ENCODE measurements at regions not wholly inside any gene's neighbourhood (a gene's known extent, or its start where the extent isn't known, plus 50 kb on each side); places are given as distances from the start of the nearest gene placed in this dataset.
A peak's percentile ranks its signal among the peaks of the same experiment; 100 is the strongest.

DNA sequence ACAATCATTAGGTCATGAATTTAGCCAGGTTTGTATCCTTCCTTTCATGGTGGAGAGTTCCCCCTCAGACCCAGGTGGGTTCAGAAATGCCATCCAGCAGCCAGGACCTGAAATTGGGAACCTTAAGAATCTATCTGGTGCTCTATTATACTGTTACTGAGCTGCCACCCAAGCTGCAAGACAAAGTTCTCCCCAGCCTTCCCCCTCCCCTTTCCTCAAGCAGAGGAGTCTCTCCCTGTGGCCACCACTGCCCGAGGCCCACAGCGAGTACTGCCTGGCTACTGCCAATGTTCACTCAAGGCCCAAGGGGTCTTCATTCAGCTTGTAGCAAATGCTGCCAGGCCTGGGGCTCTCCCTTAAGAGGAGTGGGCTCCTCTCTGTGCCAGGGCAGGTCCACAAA lies 133.8 kb downstream of the TMEM38B start:
- no peak for DNase-seq

DNA sequence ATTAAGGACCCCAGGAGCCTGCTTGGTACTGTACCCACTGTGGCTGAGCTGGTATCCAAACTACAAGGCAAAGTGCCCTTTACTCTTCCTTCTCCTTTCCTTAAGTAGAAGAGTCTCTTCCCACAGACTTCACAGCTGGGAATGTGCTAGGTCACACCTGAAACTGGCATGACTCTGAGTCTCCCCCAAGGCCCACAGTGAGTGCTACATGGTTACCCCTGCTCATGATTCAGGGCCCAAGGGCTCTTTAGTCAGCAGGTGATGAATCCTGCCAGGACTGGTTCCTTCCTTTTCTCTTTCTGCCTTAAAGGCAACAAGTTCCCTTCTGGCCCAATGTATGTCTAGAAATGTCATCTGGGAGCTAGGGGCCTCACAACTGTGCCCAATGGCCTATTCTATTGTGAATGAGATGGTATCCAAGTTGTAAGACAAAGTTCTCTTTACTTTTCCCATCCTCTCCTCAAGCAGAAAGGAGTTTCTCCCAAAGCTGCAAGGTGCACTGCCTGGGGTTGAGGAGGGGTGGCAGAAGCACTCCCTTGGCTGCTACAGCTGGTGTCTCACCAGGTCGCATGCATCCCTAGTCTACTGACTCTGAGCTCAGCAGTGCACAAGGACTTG lies 134.4 kb downstream of the TMEM38B start:
- no peak for DNase-seq

DNA sequence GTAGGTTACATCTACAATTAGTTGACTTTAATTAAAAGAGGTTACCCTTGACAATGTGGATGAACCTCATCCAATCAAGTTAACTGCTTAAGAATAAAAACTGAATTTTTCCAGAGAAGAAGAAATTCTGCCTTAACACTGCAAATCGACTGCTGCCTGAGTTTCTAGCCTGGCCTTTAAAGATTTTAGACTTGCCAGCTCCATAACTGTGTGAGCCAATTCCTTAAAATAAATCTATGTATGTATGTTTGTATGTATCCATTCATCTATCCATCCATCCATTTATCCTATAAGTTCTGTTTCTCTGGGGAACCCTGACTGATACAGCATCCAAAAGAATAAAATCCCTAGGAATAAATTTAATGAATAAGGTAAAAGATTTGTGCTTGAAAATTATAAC lies 136.1 kb downstream of the TMEM38B start:
- DNase-seq, result no peak

DNA sequence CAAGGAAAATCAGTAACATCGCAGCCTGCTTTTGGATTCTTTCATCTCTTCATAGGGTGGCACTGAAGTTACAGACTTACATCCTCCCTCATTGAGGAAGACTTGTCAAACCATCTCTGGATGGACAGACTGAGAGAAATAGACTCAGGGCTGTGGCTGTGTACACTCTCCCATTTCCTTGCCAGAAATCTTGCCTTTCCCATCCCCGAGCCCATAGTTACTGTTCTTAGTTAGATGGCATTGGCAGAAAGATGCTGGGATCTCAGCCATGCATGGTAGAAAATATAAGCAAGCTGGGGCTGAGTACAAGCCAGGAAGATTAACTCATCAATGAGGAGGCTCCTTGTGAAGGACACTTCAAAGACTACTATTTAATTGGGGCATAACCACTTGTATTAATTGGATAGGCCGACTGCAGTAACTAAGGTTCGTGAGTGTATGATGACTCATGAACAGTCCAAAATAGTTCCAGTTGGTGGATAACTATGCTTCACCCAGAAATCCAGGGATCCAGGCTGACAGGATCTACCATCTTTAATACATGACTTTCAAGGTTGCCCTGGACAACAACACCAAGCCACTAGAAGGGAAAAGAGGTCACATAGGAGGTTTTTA lies 137.9 kb downstream of the TMEM38B start:
- DNase-seq, result no peak

DNA sequence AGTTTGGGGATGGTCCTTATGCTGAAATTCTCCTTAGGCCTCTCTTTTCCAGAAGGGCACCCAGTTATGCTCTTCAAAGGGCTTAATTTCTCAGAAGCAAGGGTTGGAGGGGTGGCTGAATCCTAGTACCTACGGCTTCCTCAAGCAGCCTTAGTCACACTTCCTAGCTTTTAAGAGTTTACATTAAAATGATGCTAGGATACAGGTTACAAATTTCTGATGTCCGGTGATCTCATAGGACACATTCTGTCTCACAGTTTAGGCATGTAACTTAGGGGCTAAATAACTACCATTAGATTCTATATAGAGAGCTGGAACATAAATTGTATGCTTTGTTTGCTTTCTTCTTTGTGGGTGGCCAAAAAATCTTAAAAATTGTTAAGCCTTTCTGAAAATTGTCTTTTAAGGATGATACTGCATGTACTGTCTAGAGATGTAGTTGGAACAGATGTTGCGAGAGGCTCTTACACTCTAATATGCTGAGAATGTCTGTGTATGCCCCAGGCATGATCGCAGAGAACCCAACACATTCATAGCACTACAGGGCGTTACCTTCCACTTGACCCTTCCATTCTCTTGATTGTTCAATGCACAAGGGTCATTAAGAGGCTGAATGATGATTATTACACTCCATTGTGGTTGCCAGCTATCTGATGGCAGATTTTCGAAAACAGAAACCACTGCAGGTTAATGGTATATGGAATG lies 139.1 kb downstream of the TMEM38B start:
- no peak for DNase-seq

DNA sequence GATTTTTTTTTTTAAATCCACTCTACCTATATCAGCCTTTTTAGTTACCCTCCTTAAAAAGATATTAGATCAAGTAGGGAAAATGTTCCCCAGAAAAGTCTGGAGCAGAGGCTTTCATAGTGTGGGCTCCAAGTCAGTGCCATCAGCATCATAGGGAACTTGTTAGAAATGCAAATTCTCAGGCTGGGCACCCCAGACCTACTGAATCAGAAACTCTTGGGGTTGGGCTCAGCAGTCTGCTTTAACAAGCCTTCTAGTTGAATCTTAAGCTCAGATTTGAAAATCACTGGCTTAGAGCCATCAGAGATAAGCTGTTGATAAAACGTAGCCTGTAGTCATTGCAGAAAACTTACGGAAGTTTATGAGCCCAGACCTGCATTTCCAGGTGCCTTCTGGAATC lies 140.1 kb downstream of the TMEM38B start:
- DNase-seq, result no peak

DNA sequence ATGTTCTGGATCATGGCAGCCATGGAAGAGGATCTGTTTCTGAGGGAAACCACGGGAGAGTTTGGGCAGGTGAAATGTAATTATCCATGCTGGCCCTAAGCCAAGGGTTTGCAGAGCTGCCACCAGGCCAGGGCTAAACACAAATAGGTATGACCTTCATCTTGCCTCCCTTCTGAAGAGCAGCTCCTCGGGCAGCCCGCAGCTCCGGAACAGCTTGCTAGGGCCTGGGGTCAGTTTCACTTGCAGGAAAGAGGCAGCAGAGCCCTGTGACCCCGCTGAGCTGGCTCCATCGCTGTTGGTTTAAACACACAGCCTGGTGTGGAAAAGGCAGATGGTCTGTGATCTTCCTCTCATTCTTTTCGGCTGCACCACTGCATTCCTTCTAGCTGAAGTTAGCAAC lies 141.4 kb downstream of the TMEM38B start:
- DNase-seq, result peak; percentile 55

DNA sequence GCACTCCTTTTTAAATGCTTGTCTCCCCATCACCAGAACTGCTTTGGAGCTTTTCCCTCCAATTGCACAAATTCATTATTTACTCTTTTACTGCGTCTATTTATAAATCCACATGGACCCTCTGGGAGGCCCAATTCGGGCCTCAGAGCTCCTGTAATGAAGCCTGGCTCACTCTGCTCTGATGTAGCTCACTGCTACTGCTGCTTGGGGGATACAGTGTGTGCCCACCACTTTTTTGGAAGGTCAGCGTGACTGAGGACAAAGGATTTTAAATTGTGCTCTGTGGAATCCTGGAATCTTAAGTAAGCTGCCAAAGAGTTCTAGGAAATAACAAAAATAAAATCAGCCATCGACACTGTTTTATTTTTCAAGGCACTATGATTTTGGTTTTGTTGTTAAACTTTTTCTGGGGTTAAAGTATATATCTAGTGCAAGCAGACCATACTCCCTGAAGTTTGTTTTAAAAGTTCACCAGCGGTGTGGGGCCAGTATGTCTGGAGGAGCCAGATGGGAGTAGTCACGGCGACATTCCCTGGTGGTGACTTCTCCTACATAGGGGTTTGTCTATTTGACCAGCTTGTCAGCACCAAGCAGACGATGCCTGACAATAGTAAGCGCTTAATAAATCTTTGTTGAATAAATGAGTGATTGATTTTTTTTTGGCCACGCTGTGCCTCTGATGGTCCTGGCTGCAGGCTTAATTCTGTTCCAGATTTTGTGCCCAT lies 142.8 kb downstream of the TMEM38B start:
- no peak for DNase-seq

DNA sequence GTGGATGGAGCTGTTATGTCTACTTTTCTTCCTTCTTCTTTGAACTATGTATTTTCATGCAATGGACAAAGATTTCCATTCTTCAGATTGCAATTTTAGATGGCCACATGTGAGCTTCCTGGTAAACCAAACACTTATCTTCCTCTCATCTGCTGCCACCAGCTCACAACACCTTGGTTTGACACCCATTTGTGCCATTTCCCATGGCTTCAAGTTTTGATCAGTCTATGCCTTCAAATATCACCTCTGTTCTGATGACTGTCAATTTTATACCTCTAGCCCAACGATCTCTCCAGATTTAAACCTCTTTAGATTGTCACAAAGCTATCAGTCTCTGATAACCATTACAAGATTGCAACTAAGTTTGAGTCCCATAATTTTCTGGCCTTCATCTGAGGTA lies 147.2 kb downstream of the TMEM38B start:
- no peak for DNase-seq

DNA sequence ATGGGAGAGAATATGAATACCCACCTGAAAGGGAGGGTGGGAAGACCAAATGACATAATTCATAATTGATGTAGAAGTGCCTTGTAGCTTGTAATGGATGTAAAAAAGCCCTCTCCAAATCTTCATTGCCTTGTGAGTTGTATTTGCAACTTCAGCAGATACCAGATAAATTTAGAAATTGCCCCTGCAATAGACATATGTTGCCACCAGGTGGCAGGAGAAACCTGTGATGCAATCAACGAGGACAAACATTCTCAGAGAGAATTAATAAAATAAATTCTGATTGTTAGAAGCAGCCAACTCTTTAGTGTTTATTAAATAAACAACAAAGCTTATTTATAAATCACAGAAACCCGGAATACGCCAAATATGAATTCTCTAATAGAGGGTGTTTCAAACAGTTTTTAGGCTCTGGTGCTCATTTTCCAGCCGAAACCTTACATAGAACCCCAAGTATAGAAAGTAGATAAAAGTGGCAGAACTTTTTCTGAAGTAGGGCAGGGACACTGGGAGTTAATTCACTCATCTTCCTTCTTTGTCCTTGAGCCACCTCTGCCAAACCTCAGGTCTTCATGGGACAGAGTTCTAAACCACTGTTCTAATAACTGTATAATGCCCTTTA lies 147.8 kb downstream of the TMEM38B start:
- DNase-seq, result peak; percentile 45

DNA sequence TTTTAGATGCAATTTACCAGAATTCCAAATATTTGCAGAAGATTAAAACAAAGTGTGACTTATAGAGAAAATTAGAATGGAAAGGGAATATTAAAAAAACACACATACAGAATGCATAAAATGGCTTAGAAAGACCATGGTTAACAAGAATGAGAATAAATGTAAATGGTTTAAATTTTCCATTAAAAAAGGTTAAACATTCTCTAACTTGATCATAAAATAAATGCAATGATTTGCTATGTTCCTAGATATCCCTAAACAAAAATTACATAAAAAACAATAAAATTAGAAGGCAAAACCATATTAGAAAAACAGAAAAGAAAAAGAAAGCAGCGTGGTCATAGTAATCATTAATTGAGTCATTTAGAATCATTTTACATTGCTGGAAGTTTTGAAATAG lies 152.5 kb downstream of the TMEM38B start:
- no peak for DNase-seq

DNA sequence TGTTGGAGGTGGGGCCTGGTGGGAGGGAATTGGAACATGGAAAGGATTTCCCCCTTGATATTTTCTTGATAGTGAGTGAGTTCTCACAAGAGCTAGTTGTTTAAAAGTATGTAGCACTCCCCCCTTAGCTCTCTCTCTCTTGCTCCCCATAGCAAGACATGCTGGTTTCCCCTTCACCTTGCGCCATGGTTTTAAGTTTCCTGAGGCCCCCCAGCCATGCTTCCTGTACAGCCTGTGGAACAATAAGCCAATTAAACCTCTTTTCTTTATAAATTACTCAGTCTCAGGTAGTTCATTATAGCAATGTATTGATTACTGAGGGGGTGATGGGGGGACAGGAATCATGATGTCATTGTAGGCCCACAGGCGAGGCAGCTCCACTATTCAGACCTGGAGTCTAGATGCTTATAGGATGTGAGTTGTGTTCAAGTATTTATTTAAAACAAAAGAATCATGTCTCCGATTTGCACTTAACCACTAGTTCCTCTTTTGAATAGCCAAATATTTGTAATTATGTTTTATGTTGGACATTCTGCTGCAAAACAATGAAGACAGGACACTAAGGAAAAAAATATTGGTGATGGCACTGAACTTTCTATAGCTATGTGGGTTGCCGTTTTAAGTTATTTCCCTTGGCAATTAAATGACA lies 156.6 kb downstream of the TMEM38B start:
- DNase-seq, result no peak

DNA sequence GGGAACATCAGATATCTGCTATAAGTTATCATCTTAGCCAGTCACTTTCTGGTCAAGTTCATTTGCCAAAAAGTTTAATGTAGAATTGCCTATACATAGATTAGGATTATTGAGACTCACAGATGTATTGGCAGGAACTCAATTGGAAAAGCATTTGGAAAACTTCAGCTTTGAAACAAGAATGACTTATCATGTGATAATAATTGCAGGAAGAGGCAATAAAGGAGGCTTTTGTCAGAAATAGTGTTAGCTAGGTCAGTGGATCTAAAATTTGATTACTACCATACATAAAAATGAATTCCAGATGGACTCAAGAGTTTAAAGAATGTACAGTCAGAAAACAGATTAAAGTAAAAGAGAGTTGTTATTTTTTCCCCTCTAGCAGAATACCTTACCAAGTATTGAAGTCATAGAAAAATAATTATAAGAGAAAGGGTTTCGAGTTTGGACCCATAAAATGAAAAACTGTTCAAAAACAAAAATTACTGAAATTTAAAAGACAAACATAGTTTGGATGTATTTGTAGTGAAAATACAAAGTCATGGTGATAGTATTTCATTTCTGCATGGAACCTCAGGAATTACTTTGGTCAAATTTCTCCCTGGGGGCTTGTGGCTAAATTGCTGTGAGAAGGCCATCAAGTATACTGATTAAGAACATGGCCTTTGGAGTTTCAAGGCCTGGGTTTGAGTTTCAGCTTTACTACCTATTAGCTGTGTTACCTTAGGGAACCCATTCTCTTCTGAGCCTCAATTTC lies 159.9 kb downstream of the TMEM38B start:
- no peak for DNase-seq

DNA sequence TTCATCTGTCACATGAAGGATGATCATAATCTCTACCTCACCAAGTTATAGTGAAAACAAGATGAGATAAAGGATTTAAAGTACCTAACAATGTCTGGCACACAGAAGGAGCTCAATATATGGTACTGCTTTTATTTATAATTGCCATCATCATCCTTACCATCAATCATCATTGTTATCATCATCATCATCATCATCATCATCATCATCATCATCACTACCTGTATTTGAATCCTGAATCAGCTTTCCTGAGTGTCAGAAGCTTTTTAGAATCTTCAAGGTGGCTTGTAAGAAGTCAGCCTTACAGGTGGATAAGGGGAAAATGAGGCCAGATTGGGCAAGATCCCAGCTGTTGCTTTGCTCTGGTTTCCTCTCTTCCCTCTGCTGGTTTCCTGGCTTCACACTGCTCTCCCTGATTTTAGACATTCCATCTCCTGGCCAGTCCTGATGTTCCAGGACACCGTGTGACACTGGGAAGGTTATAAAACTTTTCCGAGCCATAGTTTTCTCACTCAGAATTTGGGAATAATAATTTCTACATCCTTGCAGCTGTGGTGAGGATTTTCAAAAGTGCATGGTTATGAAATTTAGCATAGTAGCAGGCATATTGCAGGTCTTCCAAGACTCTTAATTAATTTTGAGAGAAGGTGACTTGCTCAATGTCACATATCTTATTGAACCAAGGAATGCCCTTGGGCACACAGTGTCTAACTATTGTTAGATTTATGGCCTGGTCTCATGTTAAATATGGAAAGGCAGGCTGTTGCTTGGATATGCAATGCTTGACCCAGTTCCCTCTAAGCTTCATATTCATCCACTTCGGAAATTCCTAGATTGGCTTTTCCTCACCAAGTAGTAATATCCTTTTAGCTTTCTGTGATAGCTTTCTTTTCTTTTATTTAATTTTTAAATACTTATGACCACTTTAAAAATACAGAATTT lies 160.7 kb downstream of the TMEM38B start:
- DNase-seq, result no peak

DNA sequence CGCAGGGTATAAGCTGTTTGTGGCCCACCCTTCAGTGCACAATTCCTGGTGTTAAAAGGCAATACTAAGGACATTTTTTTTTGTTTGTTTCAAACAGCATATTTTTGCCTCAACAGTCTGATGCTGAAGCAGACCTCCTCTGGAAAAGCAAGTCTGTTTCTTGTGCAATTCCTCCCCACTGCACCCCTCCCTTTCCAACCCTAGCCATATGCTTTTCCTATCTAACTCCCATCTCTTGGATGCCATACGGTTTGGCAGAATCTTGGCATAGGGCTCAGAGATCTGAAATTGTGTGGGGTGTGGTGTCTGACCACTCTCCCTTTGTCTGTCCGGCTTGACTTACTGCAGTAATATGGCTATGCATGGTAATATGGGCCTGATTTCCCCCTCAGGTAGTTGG lies 161.6 kb downstream of the TMEM38B start:
- no peak for DNase-seq

DNA sequence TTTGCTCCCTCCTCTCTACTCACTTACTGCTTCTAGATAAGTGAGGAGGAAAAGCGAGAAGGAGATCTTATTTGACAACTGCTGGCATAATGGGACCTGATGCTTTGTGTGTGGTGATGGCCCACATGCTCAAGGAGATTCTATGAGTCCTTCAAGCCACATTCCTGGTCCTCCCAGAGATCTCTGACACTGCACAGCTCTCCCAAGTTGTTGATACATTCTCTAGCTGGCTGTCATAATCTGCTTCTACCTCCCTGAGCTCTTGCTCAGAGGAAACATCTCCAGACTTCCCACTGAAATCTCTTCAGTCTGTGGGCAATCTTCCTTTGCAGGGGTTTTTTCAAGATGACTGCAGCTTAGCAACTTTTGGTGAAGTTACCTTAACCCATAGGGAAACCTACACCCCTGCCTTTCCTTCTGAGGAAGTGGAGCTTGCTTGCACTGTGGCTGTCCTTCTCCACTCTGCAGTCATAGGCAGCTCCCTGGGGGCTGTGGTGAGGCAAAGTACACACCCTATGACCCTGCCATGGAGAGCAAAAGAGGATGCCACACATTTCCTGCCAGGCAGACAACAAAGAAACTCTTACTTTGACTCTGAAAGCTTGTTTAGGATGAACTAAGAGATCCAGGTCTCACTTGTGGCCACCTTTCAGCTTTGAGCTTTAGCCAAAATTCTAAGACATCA lies 163.8 kb downstream of the TMEM38B start:
- no peak for DNase-seq

DNA sequence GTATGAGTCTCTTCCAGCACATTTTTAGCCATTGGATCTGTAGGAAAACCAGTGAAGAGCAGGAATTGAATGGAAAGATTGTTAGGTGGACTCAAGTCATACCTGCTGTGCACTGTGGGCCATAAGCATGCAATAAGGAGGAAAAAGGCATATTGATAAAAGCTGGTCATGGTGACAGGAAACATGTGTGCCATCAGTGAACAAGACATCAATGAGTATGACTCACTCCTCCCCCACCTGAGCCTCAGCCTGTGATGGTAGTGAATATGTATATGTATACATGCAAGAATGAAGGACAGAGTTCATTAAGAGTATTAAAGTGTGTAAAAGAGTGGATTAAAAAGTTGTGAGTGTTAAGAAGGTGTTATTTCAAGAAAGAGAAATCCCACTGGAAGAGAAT lies 164.5 kb downstream of the TMEM38B start:
- no peak for DNase-seq

DNA sequence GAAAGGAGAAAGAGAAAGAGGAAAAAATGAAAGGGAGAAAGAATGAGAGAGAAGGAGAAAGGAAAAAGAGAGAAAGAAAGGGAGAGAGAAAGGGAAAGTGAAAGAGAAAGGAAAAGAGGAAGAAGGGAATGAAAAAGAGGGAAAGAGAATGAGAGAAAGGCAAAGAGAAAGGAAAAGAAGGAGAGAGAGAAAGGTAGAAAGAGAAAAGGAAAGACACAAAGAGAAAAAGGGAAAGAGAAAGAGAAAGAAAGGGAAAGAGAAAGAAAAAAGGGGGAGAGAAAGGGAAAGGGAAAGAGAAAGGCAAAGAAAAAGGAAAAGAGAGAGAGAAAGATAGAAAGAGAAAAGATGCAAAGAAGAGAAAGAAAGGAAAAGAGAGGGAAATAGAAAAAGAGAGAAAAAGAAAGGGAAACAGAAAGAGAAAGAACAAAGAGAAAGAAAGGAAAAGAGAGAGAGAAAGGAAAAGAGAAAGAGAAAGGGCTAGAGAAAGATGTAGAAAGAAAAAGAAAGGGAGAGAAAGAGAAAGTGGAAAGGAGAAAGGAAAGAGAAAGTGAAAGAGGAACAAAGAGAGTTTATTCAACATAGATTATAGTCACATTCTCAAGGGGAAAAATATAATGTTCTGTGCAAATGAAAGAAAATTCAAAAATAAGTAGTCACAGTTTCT lies 165.2 kb downstream of the TMEM38B start:
- DNase-seq, result no peak

DNA sequence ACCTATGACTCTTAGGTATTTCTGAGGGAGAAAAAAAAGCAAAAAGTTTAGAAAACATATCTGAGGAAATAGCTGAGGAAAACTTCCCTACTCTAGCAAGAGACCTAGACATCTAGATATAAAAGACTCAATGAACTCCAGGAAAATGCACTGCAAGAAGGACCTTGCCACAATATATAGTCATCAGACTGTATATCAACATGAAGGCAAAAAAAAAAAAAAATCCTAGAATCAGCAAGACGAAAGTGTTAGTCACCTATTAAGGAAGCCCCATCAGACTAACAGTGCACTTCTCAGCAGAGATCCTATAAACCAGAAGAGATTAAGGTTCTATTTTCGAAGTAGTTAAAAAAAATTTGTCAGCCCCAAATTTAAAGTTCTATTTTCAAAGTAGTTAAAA lies 166.2 kb downstream of the TMEM38B start:
- DNase-seq, result no peak

DNA sequence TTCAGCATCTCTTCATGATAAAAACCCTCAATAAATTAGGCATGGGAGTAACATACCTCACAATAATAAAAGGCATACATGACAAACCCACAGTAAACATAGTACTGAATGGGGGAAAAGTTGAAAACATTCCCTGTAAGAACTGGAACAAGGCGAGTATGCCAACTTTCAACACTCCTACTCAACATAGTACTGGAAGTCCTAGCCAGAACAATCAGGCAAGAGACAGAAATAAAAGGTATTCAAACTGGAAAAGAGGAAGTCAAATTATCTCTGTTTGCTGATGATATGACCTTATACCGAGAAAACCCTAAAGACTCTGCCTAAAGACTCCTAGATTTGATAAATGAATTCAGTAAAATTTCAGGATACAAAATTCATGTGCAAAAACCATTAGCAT lies 167.6 kb downstream of the TMEM38B start:
- DNase-seq, result no peak

All from NCI-H748 treated with DMSO at 0.1 percent for 48 hours (cell line).